ENCODE measurements at regions not wholly inside any gene's neighbourhood (a gene's known extent, or its start where the extent isn't known, plus 50 kb on each side); places are given as distances from the start of the nearest gene placed in this dataset.
A peak's percentile ranks its signal among the peaks of the same experiment; 100 is the strongest.

DNA sequence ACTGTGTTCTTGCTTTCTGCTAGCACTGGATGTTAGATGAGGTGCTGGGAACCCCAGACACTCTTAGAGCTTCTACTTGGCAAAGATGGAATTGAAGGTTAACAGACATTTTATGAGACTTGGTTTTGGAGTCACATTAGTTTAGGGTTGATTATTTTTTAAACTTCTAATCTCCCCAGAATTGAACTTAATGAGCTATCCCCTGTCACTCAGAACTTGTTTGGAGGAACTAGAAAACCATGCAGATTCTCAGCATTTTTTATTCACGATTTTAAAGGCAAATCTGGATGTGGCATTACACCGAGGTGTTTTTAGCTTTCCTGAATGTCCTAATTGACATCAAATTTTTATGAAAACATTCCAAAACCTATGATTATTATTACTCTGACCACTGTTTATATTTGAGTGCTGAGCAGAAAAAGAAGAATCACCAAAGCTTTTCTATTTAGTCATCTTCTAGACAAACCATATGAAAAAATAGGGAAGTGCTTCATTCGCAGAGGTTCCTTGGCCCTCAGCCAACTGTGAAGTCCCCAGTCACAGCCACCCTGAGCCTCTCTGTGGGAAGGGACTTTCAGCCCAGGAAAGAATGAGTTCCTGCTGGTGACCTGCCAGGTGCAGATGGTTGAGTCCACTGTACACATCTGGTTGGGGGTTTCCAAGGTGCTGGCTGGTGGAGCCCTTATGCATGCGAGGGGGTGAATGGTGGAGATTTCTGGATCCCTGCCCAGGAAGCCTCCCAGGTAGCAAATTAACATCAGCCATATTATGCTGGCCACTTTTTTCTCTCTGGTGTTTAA lies 196.0 kb upstream of the TOPAZ1 start:
- no peaks in the 10 kb centered on the region for H3K36me3 ChIP-seq (replicated peaks in 1 of 2; ENCODE audit: control extremely low read depth in 1 of 2, control insufficient read depth in 1 of 2, extremely low read depth in 1 of 2, insufficient read depth in 2 of 2, low read length in 1 of 2)
- Mint-ChIP-seq H3K4me3 (peak overlapping the region; percentile 44), H3K27ac (peak overlapping the region; percentile 80), H3K9me3 (ENCODE audit: insufficient read depth) (no peaks in the 10 kb centered on the region), H3K4me1 (peaks cover 61% of the 10 kb centered on the region), H3K27me3 (no peaks in the 10 kb centered on the region)
- intact Hi-C loops (cut with micrococcal nuclease), result loop anchor here (1.0 to 5.0 kb wide), 4 partner anchors 13 to 423 kb away; partner anchors contain the start of gene ANO10
- H3K9me3 ChIP-seq (ENCODE audit: control extremely low read depth in 1 of 3, control insufficient read depth in 2 of 3, insufficient read depth in 1 of 3, low read length in 2 of 3), result no peaks in the 10 kb centered on the region
- TF ChIP-seq, protein P1, sequence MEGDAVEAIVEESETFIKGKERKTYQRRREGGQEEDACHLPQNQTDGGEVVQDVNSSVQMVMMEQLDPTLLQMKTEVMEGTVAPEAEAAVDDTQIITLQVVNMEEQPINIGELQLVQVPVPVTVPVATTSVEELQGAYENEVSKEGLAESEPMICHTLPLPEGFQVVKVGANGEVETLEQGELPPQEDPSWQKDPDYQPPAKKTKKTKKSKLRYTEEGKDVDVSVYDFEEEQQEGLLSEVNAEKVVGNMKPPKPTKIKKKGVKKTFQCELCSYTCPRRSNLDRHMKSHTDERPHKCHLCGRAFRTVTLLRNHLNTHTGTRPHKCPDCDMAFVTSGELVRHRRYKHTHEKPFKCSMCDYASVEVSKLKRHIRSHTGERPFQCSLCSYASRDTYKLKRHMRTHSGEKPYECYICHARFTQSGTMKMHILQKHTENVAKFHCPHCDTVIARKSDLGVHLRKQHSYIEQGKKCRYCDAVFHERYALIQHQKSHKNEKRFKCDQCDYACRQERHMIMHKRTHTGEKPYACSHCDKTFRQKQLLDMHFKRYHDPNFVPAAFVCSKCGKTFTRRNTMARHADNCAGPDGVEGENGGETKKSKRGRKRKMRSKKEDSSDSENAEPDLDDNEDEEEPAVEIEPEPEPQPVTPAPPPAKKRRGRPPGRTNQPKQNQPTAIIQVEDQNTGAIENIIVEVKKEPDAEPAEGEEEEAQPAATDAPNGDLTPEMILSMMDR (IDR thresholded peaks at IDR 0.05), result no peak
- TF ChIP-seq EZH2 (IDR thresholded peaks at IDR 0.05; ENCODE audit: borderline replicate concordance, insufficient read depth, low read depth, low read length, poor library complexity, severe bottlenecking), result no peak
- ATAC-seq (ENCODE audit: low read depth) (peak; percentile 95), DNase-seq (peak; percentile 94)
- CTCF ChIA-PET, result interaction anchor here (1.0 to 1.9 kb wide), 4 partner anchors 13 to 153 kb away, joined by 3 to 10 read pairs (median 4); no protein-coding TSS in a partner anchor
- H3K4me3 ChIP-seq (ENCODE audit: control extremely low read depth in 1 of 5, extremely low read depth in 1 of 5, insufficient read depth in 1 of 5, low read depth in 2 of 5, low read length in 4 of 5), result peak overlapping the region in 1 of 5 experiments; percentile 5
- H3K27me3 ChIP-seq (replicated peaks in 1 of 4; ENCODE audit: control extremely low read depth in 1 of 4, control insufficient read depth in 3 of 4, insufficient read depth in 4 of 4, low read length in 3 of 4), result no peaks in the 10 kb centered on the region
- H3K4me1 ChIP-seq (ENCODE audit: control insufficient read depth in 2 of 2, insufficient read depth in 2 of 2, low read length in 2 of 2), result peaks cover 53 to 68% of the 10 kb centered on the region in 2 donors
- no peak overlapping the region for H2AFZ ChIP-seq (ENCODE audit: insufficient read depth, low read depth, low read length, poor library complexity, severe bottlenecking)
- H3K79me2 ChIP-seq (ENCODE audit: control insufficient read depth, insufficient read depth, low read length), result no peaks in the 10 kb centered on the region
- H3K9ac ChIP-seq (ENCODE audit: low read length), result no peak overlapping the region
- H3K27ac ChIP-seq (ENCODE audit: low read length in 2 of 2), result peak overlapping the region; percentile 57 to 75
- peak overlapping the region; percentile 50 for H3K4me2 ChIP-seq (replicated peaks; ENCODE audit: low read depth, low read length, poor library complexity, severe bottlenecking)
- POLR2A ChIA-PET, result interaction anchor here (0.9 kb wide), 1 partner anchor 13 kb away, joined by 3 read pairs; no protein-coding TSS in a partner anchor
- H4K20me1 ChIP-seq (ENCODE audit: control insufficient read depth, insufficient read depth, low read length, poor library complexity, severe bottlenecking), result no peaks in the 10 kb centered on the region
- 0% methylated on average over 1 of the region's 4 CpGs for WGBS (ENCODE audit: insufficient coverage)

DNA sequence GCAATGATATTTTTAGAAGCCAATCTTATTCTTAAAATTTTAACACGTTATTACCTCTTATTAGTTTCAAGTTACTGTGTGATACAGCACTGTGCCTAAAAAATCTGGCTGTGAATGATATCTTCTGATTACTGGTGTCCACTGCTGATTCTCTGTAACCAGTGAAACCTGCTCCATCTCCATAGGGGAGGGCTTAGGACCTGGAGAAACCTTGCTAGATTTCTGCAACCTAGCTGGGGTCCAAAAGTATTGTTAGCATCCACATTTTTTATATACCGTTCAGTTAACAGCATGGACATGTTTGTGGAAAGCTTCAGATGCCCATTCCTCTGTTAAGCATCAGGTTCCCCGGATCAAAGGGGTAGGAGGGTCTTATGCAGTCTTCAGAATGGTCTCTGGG lies 193.9 kb upstream of the TOPAZ1 start:
- POLR2A ChIA-PET, result no interaction called here
- peaks cover 46% of the 10 kb centered on the region for H3K4me1 Mint-ChIP-seq

More for the DNA sequence above, 193.9 kb upstream of the TOPAZ1 start:
- ATAC-seq (ENCODE audit: low read depth) (no peak), DNase-seq (no peak)
- no peak overlapping the region for H3K27ac ChIP-seq (ENCODE audit: low read length in 2 of 2)
- H3K27me3 Mint-ChIP-seq, result no peaks in the 10 kb centered on the region
- no peaks in the 10 kb centered on the region for H3K9me3 ChIP-seq (ENCODE audit: control extremely low read depth in 1 of 3, control insufficient read depth in 2 of 3, insufficient read depth in 1 of 3, low read length in 2 of 3)
- H3K4me3 Mint-ChIP-seq, result no peak overlapping the region
- H2AFZ ChIP-seq (ENCODE audit: insufficient read depth, low read depth, low read length, poor library complexity, severe bottlenecking), result no peak overlapping the region
- H3K4me3 ChIP-seq (ENCODE audit: control extremely low read depth in 1 of 5, extremely low read depth in 1 of 5, insufficient read depth in 1 of 5, low read depth in 2 of 5, low read length in 4 of 5), result no peak overlapping the region
- H3K79me2 ChIP-seq (ENCODE audit: control insufficient read depth, insufficient read depth, low read length), result no peaks in the 10 kb centered on the region
- no CpG with 5 or more reads among the region's 3 CpGs for WGBS (ENCODE audit: insufficient coverage)
- no peaks in the 10 kb centered on the region for H3K9me3 Mint-ChIP-seq (ENCODE audit: insufficient read depth)
- no peaks in the 10 kb centered on the region for H3K27me3 ChIP-seq (replicated peaks in 1 of 4; ENCODE audit: control extremely low read depth in 1 of 4, control insufficient read depth in 3 of 4, insufficient read depth in 4 of 4, low read length in 3 of 4)
- TF ChIP-seq, protein P1 (IDR thresholded peaks at IDR 0.05), result no peak
- no peak for TF ChIP-seq EZH2 (IDR thresholded peaks at IDR 0.05; ENCODE audit: borderline replicate concordance, insufficient read depth, low read depth, low read length, poor library complexity, severe bottlenecking)
- peaks cover 40 to 51% of the 10 kb centered on the region in 2 donors for H3K4me1 ChIP-seq (ENCODE audit: control insufficient read depth in 2 of 2, insufficient read depth in 2 of 2, low read length in 2 of 2)
- CTCF ChIA-PET, result no interaction called here
- H4K20me1 ChIP-seq (ENCODE audit: control insufficient read depth, insufficient read depth, low read length, poor library complexity, severe bottlenecking), result no peaks in the 10 kb centered on the region
- no peak overlapping the region for H3K9ac ChIP-seq (ENCODE audit: low read length)
- no peaks in the 10 kb centered on the region for H3K36me3 ChIP-seq (replicated peaks in 1 of 2; ENCODE audit: control extremely low read depth in 1 of 2, control insufficient read depth in 1 of 2, extremely low read depth in 1 of 2, insufficient read depth in 2 of 2, low read length in 1 of 2)
- H3K27ac Mint-ChIP-seq, result no peak overlapping the region
- no peak overlapping the region for H3K4me2 ChIP-seq (replicated peaks; ENCODE audit: low read depth, low read length, poor library complexity, severe bottlenecking)
- intact Hi-C loops (cut with micrococcal nuclease), result loop anchor here (2.0 to 5.0 kb wide), 3 partner anchors 51 to 425 kb away; partner anchors contain the start of gene ANO10
